PC-3 (cell line): ENCODE measurements at regions not wholly inside any gene's neighbourhood (a gene's known extent, or its start where the extent isn't known, plus 50 kb on each side); places are given as distances from the start of the nearest gene placed in this dataset.

ENCODE experiments used
- ATAC-seq: fragments of 200-7000 bp; cut with Tn5 transposase; 2 replicates; pipeline ENCODE4 v1.9.1; 2020; ENCODE audit warnings: mild to moderate bottlenecking, moderate library complexity
- BruUV-seq: library from RNA; stranded (reverse); fragments of 400-500 nt; replicated peaks from 2 replicates; lab custom pipeline; 2021; lab: Mats Ljungman, UMichigan
- CTCF ChIA-PET: fragments of 300-600 bp; sonication (Branson Sonifier 250); formaldehyde crosslinking; loops from one replicate; lab custom pipeline; 2022; ENCODE audit warnings: antibody characterized with exemption; lab: Charles Lee
- POLR2A ChIA-PET: fragments of 300-600 bp; sonication (Branson Sonifier 250); formaldehyde crosslinking; loops from one replicate; lab custom pipeline; 2022; ENCODE audit warnings: antibody characterized with exemption; ENCODE audit not compliant: unreplicated experiment; lab: Charles Lee
- DNase-seq: peaks from one replicate; pipeline ENCODE4 v3.0.0-alpha.2; 2015
- H2AFZ ChIP-seq: fragments of 300-600 bp; sonication (generic); 2 replicates; pipeline ENCODE4 v1.6.0; 2016; ENCODE audit warnings: antibody characterized with exemption, low read length
- H3F3A ChIP-seq: fragments of 300-600 bp; sonication (generic); one replicate; pipeline ENCODE4 v1.6.0; 2017; ENCODE audit warnings: antibody characterized with exemption, low read length, control low read depth, mild to moderate bottlenecking; ENCODE audit not compliant: unreplicated experiment
- H3K27ac ChIP-seq: fragments of 300-600 bp; sonication (generic); 2 replicates; pipeline ENCODE4 v1.5.1; 2016; ENCODE audit warnings: mild to moderate bottlenecking, low read length
- H3K27me3 ChIP-seq: fragments of 300-600 bp; sonication (generic); 2 replicates; pipeline ENCODE4 v1.6.1; 2016; ENCODE audit warnings: low read length, mixed read lengths
- H3K36me3 ChIP-seq: fragments of 300-600 bp; sonication (generic); 2 replicates; pipeline ENCODE4 v1.6.1; 2016; ENCODE audit warnings: low read depth, mixed run types, low read length, mixed read lengths
- H3K4me1 ChIP-seq: fragments of 300-600 bp; sonication (generic); 2 replicates; pipeline ENCODE4 v1.5.1; 2016; ENCODE audit warnings: low read length; ENCODE audit not compliant: insufficient read depth
- H3K4me2 ChIP-seq: fragments of 300-600 bp; sonication (generic); 2 replicates; pipeline ENCODE4 v1.6.0; 2016; ENCODE audit warnings: low read length
- H3K4me3 ChIP-seq: fragments of 300-600 bp; sonication (generic); 2 replicates; pipeline ENCODE4 v1.5.1; 2016; ENCODE audit warnings: mild to moderate bottlenecking, low read length, mixed read lengths
- H3K79me2 ChIP-seq: fragments of 300-600 bp; sonication (generic); 2 replicates; pipeline ENCODE4 v1.6.1; 2017; ENCODE audit warnings: low read length, mixed read lengths
- H3K9ac ChIP-seq: fragments of 300-600 bp; sonication (generic); 2 replicates; pipeline ENCODE4 v1.6.0; 2016; ENCODE audit warnings: mild to moderate bottlenecking, low read length
- H3K9me2 ChIP-seq: fragments of 300-600 bp; sonication (generic); replicated peaks from 2 replicates; pipeline ENCODE4 v1.6.1; 2016; ENCODE audit warnings: mixed run types, low read length, mixed read lengths
- H3K9me3 ChIP-seq: fragments of 300-600 bp; sonication (generic); 2 replicates; pipeline ENCODE4 v1.6.1; 2016; ENCODE audit warnings: low read length, mixed read lengths
- H4K20me1 ChIP-seq: fragments of 300-600 bp; sonication (generic); 2 replicates; pipeline ENCODE4 v1.6.1; 2016; ENCODE audit warnings: low read length, mixed read lengths
- CTCF ChIP-seq: fragments of 300-600 bp; sonication (generic); conservative IDR thresholded peaks from 2 replicates; pipeline ENCODE4 v1.5.1; 2017; ENCODE audit warnings: antibody characterized with exemption, low read depth, mild to moderate bottlenecking, low read length
- EZH2 ChIP-seq: fragments of 300-600 bp; sonication (generic); IDR thresholded peaks from one replicate; pipeline ENCODE4 v1.6.1; 2017; ENCODE audit warnings: antibody characterized with exemption, mild to moderate bottlenecking, low read length; ENCODE audit not compliant: unreplicated experiment
- EZH2phosphoT487 ChIP-seq: fragments of 300-600 bp; sonication (generic); IDR thresholded peaks from 2 replicates; pipeline ENCODE4 v1.6.1; 2018; ENCODE audit warnings: mild to moderate bottlenecking, antibody characterized with exemption, low read length, borderline replicate concordance
- intact Hi-C: fragments of 100-400 bp; cut with micrococcal nuclease; formaldehyde crosslinking; loops from 2 replicates; pipeline ENCODE4 v1.9.0; 2023

- TF ChIP-seq CTCF (no peak), EZH2 (no peak), EZH2phosphoT487 (no peak)
- DNase-seq (no peak), ATAC-seq (no peak)
- Histone ChIP-seq H3K4me3 (no peak overlapping the region), H3K79me2 (no peaks in the 10 kb centered on the region), H3F3A (no peaks in the 10 kb centered on the region), H3K9ac (no peak overlapping the region), H4K20me1 (no peaks in the 10 kb centered on the region), H3K27ac (no peak overlapping the region), H3K9me3 (no peaks in the 10 kb centered on the region), H3K4me1 (no peaks in the 10 kb centered on the region), H3K4me2 (no peak overlapping the region), H3K27me3 (no peaks in the 10 kb centered on the region), H3K9me2 (no peaks in the 10 kb centered on the region), H2AFZ (no peak overlapping the region), H3K36me3 (no peaks in the 10 kb centered on the region)
- POLR2A ChIA-PET: no interaction called here
- BruUV-seq: no TSS peak
- intact Hi-C loops: no loop called here
- CTCF ChIA-PET: no interaction called here
Measured at GRCh38 chr12:85695097-85695715, 141.0 kb downstream of the RASSF9 start.

DNA sequence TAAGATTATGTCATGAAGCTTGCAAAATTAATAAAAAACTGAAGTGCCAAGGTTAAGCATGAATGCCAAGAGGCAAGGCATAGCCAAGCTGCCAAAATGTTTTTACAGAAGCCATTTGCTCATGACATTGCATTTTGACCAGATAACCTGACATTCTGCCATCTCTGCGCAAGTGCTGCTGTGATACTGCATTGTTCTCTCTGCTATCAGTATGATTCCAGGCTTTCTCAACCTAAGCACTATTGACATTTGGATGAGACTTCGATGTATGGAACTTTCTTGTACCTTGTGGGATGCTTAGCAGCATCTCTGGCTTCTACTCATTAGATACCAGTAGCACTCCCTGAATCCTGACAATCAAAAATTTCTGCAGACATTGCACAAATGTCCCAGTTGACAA is 139.2 kb downstream of the RASSF9 start:
- Histone ChIP-seq H3K9me2 (no peaks in the 10 kb centered on the region), H4K20me1 (no peaks in the 10 kb centered on the region), H2AFZ (no peak overlapping the region), H3K9ac (no peak overlapping the region), H3K27ac (no peak overlapping the region), H3K4me3 (no peak overlapping the region), H3K27me3 (no peaks in the 10 kb centered on the region), H3F3A (no peaks in the 10 kb centered on the region), H3K9me3 (no peaks in the 10 kb centered on the region), H3K4me2 (no peak overlapping the region), H3K4me1 (no peaks in the 10 kb centered on the region), H3K36me3 (no peaks in the 10 kb centered on the region), H3K79me2 (no peaks in the 10 kb centered on the region)
- CTCF ChIA-PET: no interaction called here
- POLR2A ChIA-PET: no interaction called here
- DNase-seq: no peak
- TF ChIP-seq CTCF (no peak), EZH2 (no peak), EZH2phosphoT487 (no peak)
- intact Hi-C loops: no loop called here
- no TSS peak for BruUV-seq
- no peak for ATAC-seq

DNA sequence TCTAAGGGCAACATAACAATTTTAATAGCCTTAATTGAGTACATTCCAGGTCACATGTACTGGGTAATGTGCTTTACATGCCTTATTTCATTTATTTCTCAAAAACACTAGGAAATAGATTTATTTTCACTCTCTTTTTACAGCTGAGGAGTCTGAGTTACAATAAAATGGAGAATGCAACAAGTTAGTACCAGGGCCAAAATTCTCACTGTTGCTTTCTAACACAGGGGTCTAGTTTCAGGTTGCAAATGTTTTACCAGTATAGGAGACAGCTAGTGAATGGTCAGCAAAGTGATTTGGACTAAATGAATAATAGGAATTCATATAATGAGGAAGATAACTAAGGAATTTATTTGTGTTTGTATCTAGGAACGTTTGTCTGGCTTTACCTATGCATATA is 137.3 kb downstream of the RASSF9 start:
- no peak overlapping the region for H3K4me3 ChIP-seq
- DNase-seq (no peak), ATAC-seq (no peak)
- no peaks in the 10 kb centered on the region for H3K9me3 ChIP-seq
- H2AFZ ChIP-seq: no peak overlapping the region
- no TSS peak for BruUV-seq
- ChIA-PET CTCF (no interaction called here), POLR2A (no interaction called here)
- no peak overlapping the region for H3K4me2 ChIP-seq
- TF ChIP-seq CTCF (no peak), EZH2 (no peak), EZH2phosphoT487 (no peak)
- H4K20me1 ChIP-seq: no peaks in the 10 kb centered on the region
- H3K9me2 ChIP-seq: no peaks in the 10 kb centered on the region
- H3F3A ChIP-seq: no peaks in the 10 kb centered on the region
- H3K79me2 ChIP-seq: no peaks in the 10 kb centered on the region
- no peaks in the 10 kb centered on the region for H3K4me1 ChIP-seq
- H3K36me3 ChIP-seq: no peaks in the 10 kb centered on the region
- no peaks in the 10 kb centered on the region for H3K27me3 ChIP-seq
- no peak overlapping the region for H3K27ac ChIP-seq
- no peak overlapping the region for H3K9ac ChIP-seq
- intact Hi-C loops: no loop called here
